Thyroid gland (tissue), 4 donors: ENCODE measurements at regions not wholly inside any gene's neighbourhood (a gene's known extent, or its start where the extent isn't known, plus 50 kb on each side); places are given as distances from the start of the nearest gene placed in this dataset.

Experiments used
- POLR2A ChIP-seq, 2 donors: fragments of 450-650 bp; IDR thresholded peaks; one replicate each; pipeline ENCODE4 v1.6.1; 2017; ENCODE audit warnings: antibody characterized with exemption in 2 of 2, mild to moderate bottlenecking in 2 of 2, moderate library complexity in 1 of 2
- TF ChIP-seq, protein P1 (sequence below), 6 experiments: fragments of 200-600 bp in 3 of 6; fragments of 450-650 bp in 3 of 6; sonication (generic) in 3 of 6; IDR thresholded peaks; one replicate each; pipeline ENCODE4 v1.5.1; 2016 to 2019; ENCODE audit warnings: antibody characterized with exemption in 6 of 6, mild to moderate bottlenecking in 2 of 6, inconsistent platforms in 1 of 6, moderate library complexity in 1 of 6

DNA sequence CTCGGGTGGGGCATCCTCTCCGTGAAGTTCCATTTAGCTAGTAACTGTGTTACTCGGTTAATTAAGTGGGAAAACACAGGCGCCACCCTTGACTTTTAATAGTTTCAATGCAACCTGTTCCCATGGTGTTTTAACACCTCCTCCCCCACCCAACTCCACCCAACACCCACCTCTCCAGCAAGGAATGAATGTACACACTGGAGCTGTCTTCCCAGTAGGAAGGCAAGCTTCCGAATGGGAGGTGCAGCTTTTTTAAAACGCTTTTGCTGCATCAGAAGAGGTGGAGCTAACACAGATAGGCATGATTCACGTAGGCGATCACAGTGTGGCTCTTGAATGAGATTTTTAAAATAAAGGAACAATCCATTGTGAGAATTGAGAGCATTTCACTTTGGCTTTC, 73.8 kb upstream of the AGAP1 start:
- TF ChIP-seq, protein P1, sequence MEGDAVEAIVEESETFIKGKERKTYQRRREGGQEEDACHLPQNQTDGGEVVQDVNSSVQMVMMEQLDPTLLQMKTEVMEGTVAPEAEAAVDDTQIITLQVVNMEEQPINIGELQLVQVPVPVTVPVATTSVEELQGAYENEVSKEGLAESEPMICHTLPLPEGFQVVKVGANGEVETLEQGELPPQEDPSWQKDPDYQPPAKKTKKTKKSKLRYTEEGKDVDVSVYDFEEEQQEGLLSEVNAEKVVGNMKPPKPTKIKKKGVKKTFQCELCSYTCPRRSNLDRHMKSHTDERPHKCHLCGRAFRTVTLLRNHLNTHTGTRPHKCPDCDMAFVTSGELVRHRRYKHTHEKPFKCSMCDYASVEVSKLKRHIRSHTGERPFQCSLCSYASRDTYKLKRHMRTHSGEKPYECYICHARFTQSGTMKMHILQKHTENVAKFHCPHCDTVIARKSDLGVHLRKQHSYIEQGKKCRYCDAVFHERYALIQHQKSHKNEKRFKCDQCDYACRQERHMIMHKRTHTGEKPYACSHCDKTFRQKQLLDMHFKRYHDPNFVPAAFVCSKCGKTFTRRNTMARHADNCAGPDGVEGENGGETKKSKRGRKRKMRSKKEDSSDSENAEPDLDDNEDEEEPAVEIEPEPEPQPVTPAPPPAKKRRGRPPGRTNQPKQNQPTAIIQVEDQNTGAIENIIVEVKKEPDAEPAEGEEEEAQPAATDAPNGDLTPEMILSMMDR (IDR thresholded peaks at IDR 0.05): no peak
- no peak for TF ChIP-seq POLR2A (IDR thresholded peaks at IDR 0.05)
